SHP77 (cell line): ENCODE measurements at regions not wholly inside any gene's neighbourhood (a gene's known extent, or its start where the extent isn't known, plus 50 kb on each side); places are given as distances from the start of the nearest gene placed in this dataset.

Experiments used
- DNase-seq, 2 experiments: peaks; one replicate each; lab custom pipeline; 2025; lab: John Stamatoyannopoulos, UW

- no peak for DNase-seq
These were observed 331.9 kb downstream of the FOXL1 start for GRCh38 chr16:86910161-86910769.

GRCh38 chr16:86911437-86911958 is 333.1 kb downstream of the FOXL1 start:
- DNase-seq = no peak

GRCh38 chr16:86913886-86914285 is 335.5 kb downstream of the FOXL1 start:
- DNase-seq = no peak

- DNase-seq = no peak
These were observed 336.7 kb downstream of the FOXL1 start for GRCh38 chr16:86914876-86915717.

- no peak for DNase-seq
These were observed 339.4 kb downstream of the FOXL1 start for GRCh38 chr16:86917471-86918365.

GRCh38 chr16:86918637-86919036 is 340.3 kb downstream of the FOXL1 start:
- no peak for DNase-seq

GRCh38 chr16:86919078-86919477 is 340.7 kb downstream of the FOXL1 start:
- no peak for DNase-seq

- no peak for DNase-seq
These were observed 341.4 kb downstream of the FOXL1 start for GRCh38 chr16:86919578-86920305.

GRCh38 chr16:86921289-86921688 is 342.9 kb downstream of the FOXL1 start:
- DNase-seq = no peak

- DNase-seq = no peak
These were observed 344.0 kb downstream of the FOXL1 start for GRCh38 chr16:86922311-86922710.

GRCh38 chr16:86923656-86924055 is 345.3 kb downstream of the FOXL1 start:
- DNase-seq = no peak

GRCh38 chr16:86924537-86924936 is 346.2 kb downstream of the FOXL1 start:
- DNase-seq = no peak

- DNase-seq = no peak
These were observed 346.9 kb downstream of the FOXL1 start for GRCh38 chr16:86925067-86925791.

GRCh38 chr16:86926181-86927094 is 348.1 kb downstream of the FOXL1 start:
- DNase-seq = no peak

GRCh38 chr16:86927699-86928098 is 349.4 kb downstream of the FOXL1 start:
- no peak for DNase-seq

- no peak for DNase-seq
These were observed 350.2 kb downstream of the FOXL1 start for GRCh38 chr16:86928523-86929011.

- DNase-seq = no peak
These were observed 350.9 kb downstream of the FOXL1 start for GRCh38 chr16:86929057-86929871.

- DNase-seq = no peak
These were observed 351.7 kb downstream of the FOXL1 start for GRCh38 chr16:86930001-86930400.
